Left ventricle myocardium superior (tissue), 1 donor: ENCODE measurements at regions not wholly inside any gene's neighbourhood (a gene's known extent, or its start where the extent isn't known, plus 50 kb on each side); places are given as distances from the start of the nearest gene placed in this dataset.
"Not testable (repeated sequence)": the region's sequence is repeated elsewhere in the genome, so short reads cannot be mapped to it uniquely, and the experiment has no call there.

Experiments
- ATAC-seq: fragments of 200-7000 bp; cut with Tn5 transposase; one replicate; pipeline ENCODE4 v1.9.1; 2020; ENCODE audit warnings: mild to moderate bottlenecking, moderate library complexity
- DNase-seq: peaks from one replicate; pipeline ENCODE4 v3.0.0-alpha.2; 2020
- intact Hi-C: fragments of 100-400 bp; cut with micrococcal nuclease; formaldehyde crosslinking; loops from one replicate; pipeline ENCODE4 v1.11.0; 2022
- donor health status: DM: no; HTN: yes; CAD: no; lungs with severe emphysema.

- intact Hi-C loops: no loop called here
- ATAC-seq (peak; percentile 89), DNase-seq (no peak)
These were observed 89.9 kb upstream of the MITF start for GRCh38 chr3:69649120-69650065.

- DNase-seq (no peak), ATAC-seq (no peak)
- intact Hi-C loops: no loop called here
These were observed 91.1 kb upstream of the MITF start for GRCh38 chr3:69648126-69648525.

- ATAC-seq (no peak), DNase-seq (no peak)
- intact Hi-C loops: no loop called here
These were observed 91.7 kb upstream of the MITF start for GRCh38 chr3:69647511-69648110.

- DNase-seq (no peak), ATAC-seq (no peak)
- intact Hi-C loops: no loop called here
These were observed 92.2 kb upstream of the MITF start for GRCh38 chr3:69647081-69647480.

- intact Hi-C loops: no loop called here
- DNase-seq (no peak), ATAC-seq (no peak)
These were observed 92.8 kb upstream of the MITF start for GRCh38 chr3:69646287-69647067.

- ATAC-seq: peak; percentile 36
- no peak for DNase-seq
- intact Hi-C loops: no loop called here
These were observed 96.7 kb upstream of the MITF start for GRCh38 chr3:69642606-69643005.

- intact Hi-C loops: no loop called here
- no peak for ATAC-seq
These were observed 99.4 kb upstream of the MITF start for GRCh38 chr3:69639851-69640250.

GRCh38 chr3:69628951-69629350 lies 110.3 kb upstream of the MITF start:
- intact Hi-C loops: no loop called here
- ATAC-seq (no peak), DNase-seq (no peak)

More at GRCh38 chr3:69639851-69640250, 99.4 kb upstream of the MITF start:
- DNase-seq: no peak

GRCh38 chr3:69613286-69613685 lies 126.0 kb upstream of the MITF start:
- intact Hi-C loops: no loop called here
- DNase-seq (no peak), ATAC-seq (no peak)

GRCh38 chr3:69612791-69613190 lies 126.5 kb upstream of the MITF start:
- intact Hi-C loops: no loop called here
- no peak for DNase-seq
- no peak for ATAC-seq

GRCh38 chr3:69609566-69609965 lies 129.7 kb upstream of the MITF start:
- DNase-seq, intact Hi-C loops, ATAC-seq: not testable (repeated sequence)

GRCh38 chr3:69607466-69608305 lies 131.6 kb upstream of the MITF start:
- intact Hi-C loops: no loop called here
- peak; percentile 41 for ATAC-seq
- DNase-seq: no peak

GRCh38 chr3:69605867-69606266 lies 133.4 kb upstream of the MITF start:
- intact Hi-C loops: no loop called here
- no peak for DNase-seq

GRCh38 chr3:69604735-69605450 lies 134.4 kb upstream of the MITF start:
- intact Hi-C loops: no loop called here
- no peak for ATAC-seq
- no peak for DNase-seq

More at GRCh38 chr3:69605867-69606266, 133.4 kb upstream of the MITF start:
- ATAC-seq: no peak

- DNase-seq (no peak), ATAC-seq (peak; percentile 73)
- intact Hi-C loops: no loop called here
These were observed 137.2 kb upstream of the MITF start for GRCh38 chr3:69602112-69602511.

- intact Hi-C loops: no loop called here
- ATAC-seq (no peak), DNase-seq (no peak)
These were observed 145.0 kb upstream of the MITF start for GRCh38 chr3:69594286-69594685.

- ATAC-seq (no peak), DNase-seq (no peak)
- intact Hi-C loops: no loop called here
These were observed 148.0 kb upstream of the MITF start for GRCh38 chr3:69591164-69591736.

GRCh38 chr3:69590111-69590510 lies 149.2 kb upstream of the MITF start:
- ATAC-seq (no peak), DNase-seq (no peak)
- intact Hi-C loops: no loop called here
